ENCODE measurements at regions not wholly inside any gene's neighbourhood (a gene's known extent, or its start where the extent isn't known, plus 50 kb on each side); places are given as distances from the start of the nearest gene placed in this dataset.
A peak's percentile ranks its signal among the peaks of the same experiment; 100 is the strongest.

- peak; percentile 12 for DNase-seq
These were observed 259.7 kb downstream of the RHOU start for GRCh38 chr1:228994676-228995594.

GRCh38 chr1:228996281-228996680 lies 261.0 kb downstream of the RHOU start:
- no peak for DNase-seq

- DNase-seq, result no peak
These were observed 262.5 kb downstream of the RHOU start for GRCh38 chr1:228997721-228998144.

GRCh38 chr1:228998179-228998578 lies 262.9 kb downstream of the RHOU start:
- DNase-seq, result no peak

- no peak for DNase-seq
These were observed 264.3 kb downstream of the RHOU start for GRCh38 chr1:228999446-229000170.

- no peak for DNase-seq
These were observed 264.9 kb downstream of the RHOU start for GRCh38 chr1:229000187-229000586.

GRCh38 chr1:229001467-229002011 lies 266.3 kb downstream of the RHOU start:
- DNase-seq, result no peak

- no peak for DNase-seq
These were observed 266.8 kb downstream of the RHOU start for GRCh38 chr1:229002037-229002436.

GRCh38 chr1:229002451-229002960 lies 267.2 kb downstream of the RHOU start:
- DNase-seq, result no peak

GRCh38 chr1:229003233-229004031 lies 267.5 kb upstream of the RAB4A start:
- DNase-seq, result no peak

- DNase-seq, result peak; percentile 66
These were observed 266.7 kb upstream of the RAB4A start for GRCh38 chr1:229004066-229004833.

- no peak for DNase-seq
These were observed 265.8 kb upstream of the RAB4A start for GRCh38 chr1:229005097-229005496.

- DNase-seq, result no peak
These were observed 265.4 kb upstream of the RAB4A start for GRCh38 chr1:229005556-229005955.

- DNase-seq, result no peak
These were observed 264.6 kb upstream of the RAB4A start for GRCh38 chr1:229006121-229006870.

- DNase-seq, result no peak
These were observed 263.7 kb upstream of the RAB4A start for GRCh38 chr1:229007167-229007566.

- DNase-seq, result no peak
These were observed 263.2 kb upstream of the RAB4A start for GRCh38 chr1:229007701-229008100.

- DNase-seq, result peak; percentile 80
These were observed 262.6 kb upstream of the RAB4A start for GRCh38 chr1:229008347-229008746.

- DNase-seq, result no peak
These were observed 259.9 kb upstream of the RAB4A start for GRCh38 chr1:229011022-229011421.

GRCh38 chr1:229012823-229013222 lies 258.1 kb upstream of the RAB4A start:
- DNase-seq, result no peak

GRCh38 chr1:229013981-229014380 lies 256.9 kb upstream of the RAB4A start:
- no peak for DNase-seq

- DNase-seq, result no peak
These were observed 255.1 kb upstream of the RAB4A start for GRCh38 chr1:229015806-229016205.
